SU-DHL-6 (cell line): ENCODE measurements at regions not wholly inside any gene's neighbourhood (a gene's known extent, or its start where the extent isn't known, plus 50 kb on each side); places are given as distances from the start of the nearest gene placed in this dataset.

Experiments
- CTCF ChIP-seq: fragments of 200-600 bp; sonication (generic); IDR thresholded peaks from one replicate; pipeline ENCODE4 v1.5.1; 2017; ENCODE audit warnings: antibody characterized with exemption, mild to moderate bottlenecking, low read length, moderate library complexity; ENCODE audit not compliant: insufficient read depth, poor library complexity, severe bottlenecking
- EZH2phosphoT487 ChIP-seq: fragments of 200-600 bp; sonication (generic), shearing (Covaris generic); conservative IDR thresholded peaks from 2 replicates; pipeline ENCODE4 v1.6.1; 2018; ENCODE audit warnings: mild to moderate bottlenecking, antibody characterized with exemption, low read length, moderate library complexity, mixed read lengths

GRCh38 chr10:35778306-35778705, 136.2 kb upstream of the FZD8 start:
- TF ChIP-seq CTCF, result no peak
- no peak for TF ChIP-seq EZH2phosphoT487
